Natural killer cell treated with Interleukin-12 subunit alpha and Interleukin-12 subunit beta and Interleukin-15 and Interleukin-18, amount 100 ng/mL, for 72 hours (primary cell): ENCODE measurements at regions not wholly inside any gene's neighbourhood (a gene's known extent, or its start where the extent isn't known, plus 50 kb on each side); places are given as distances from the start of the nearest gene placed in this dataset.

Experiments used
- ATAC-seq, 2 donors: fragments of 150-1000 bp; cut with Tn5 transposase in 1 of 2; sonication (Bioruptor Pico), chemical (Tn5 transposase) in 1 of 2; 2 replicates each; pipeline ENCODE4 v1.10.0; 2021
- DNase-seq: peaks from one replicate; pipeline ENCODE4 v3.0.0; 2022; ENCODE audit warnings: low spot score
- H3K27ac Mint-ChIP-seq, 2 donors: 1 replicate in 1 of 2; 2 replicates in 1 of 2; pipeline ENCODE4 v1.8.0; 2022; ENCODE audit warnings: mixed read lengths in 2 of 2, mild to moderate bottlenecking in 1 of 2, moderate library complexity in 1 of 2
- H3K27me3 Mint-ChIP-seq, 2 donors: 1 replicate in 1 of 2; 2 replicates in 1 of 2; pipeline ENCODE4 v1.8.0; 2022; ENCODE audit warnings: mixed read lengths in 2 of 2
- H3K36me3 Mint-ChIP-seq: one replicate; pipeline ENCODE4 v1.8.0; 2022; ENCODE audit warnings: mixed read lengths
- H3K4me1 Mint-ChIP-seq, 2 donors: 1 replicate in 1 of 2; 2 replicates in 1 of 2; pipeline ENCODE4 v1.8.0; 2022; ENCODE audit warnings: low read depth in 2 of 2, mixed read lengths in 2 of 2, mild to moderate bottlenecking in 1 of 2
- H3K4me3 Mint-ChIP-seq: one replicate; pipeline ENCODE4 v1.8.0; 2022; ENCODE audit warnings: mixed read lengths
- H3K9me3 Mint-ChIP-seq: 2 replicates; pipeline ENCODE4 v1.8.0; 2022; ENCODE audit warnings: mixed read lengths

DNA sequence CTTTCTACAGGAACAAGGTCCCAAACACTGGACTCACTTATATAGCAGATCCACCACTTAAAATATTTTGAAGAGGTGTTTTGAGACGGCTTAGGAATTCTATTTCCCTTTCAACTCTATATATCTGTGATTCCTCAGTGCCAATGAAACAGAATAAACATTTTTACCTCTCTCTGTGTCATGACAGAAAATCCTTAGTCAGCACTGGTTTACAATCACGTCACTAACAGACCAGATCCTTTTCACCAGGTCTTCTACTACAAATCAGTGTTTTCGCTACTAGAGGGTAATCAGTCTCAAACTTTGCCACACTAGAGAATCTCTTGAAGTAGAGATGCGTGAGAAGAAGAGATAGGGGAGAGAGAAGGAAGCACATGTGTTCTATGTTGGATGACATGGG, 325.6 kb downstream of the SS18 start:
- Mint-ChIP-seq H3K4me1 (no peaks in the 10 kb centered on the region), H3K36me3 (no peaks in the 10 kb centered on the region), H3K27ac (no peak overlapping the region), H3K9me3 (no peaks in the 10 kb centered on the region), H3K4me3 (no peak overlapping the region), H3K27me3 (peaks cover 0 to 3% of the 10 kb centered on the region in 2 donors)
- no peak for ATAC-seq
- no peak for DNase-seq

DNA sequence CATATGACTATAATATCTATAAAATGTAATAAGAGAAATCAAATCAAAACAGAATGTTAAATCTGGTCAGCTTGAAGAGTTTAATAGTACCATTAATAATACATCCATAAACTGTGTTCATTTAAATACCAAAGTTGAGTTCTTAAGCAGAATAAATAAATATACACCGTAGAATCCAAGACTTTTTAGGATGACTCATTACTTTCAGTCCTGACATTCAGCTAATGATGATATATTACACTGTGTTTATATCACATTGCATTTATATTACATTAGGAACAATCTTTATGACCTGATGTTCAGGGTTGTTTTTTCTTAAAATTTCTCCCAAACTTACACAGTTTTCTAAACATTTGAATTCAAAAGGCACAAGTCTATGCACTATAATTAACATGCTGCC, 331.3 kb downstream of the SS18 start:
- Mint-ChIP-seq H3K9me3 (no peaks in the 10 kb centered on the region), H3K27ac (no peak overlapping the region), H3K27me3 (peaks cover 0 to 4% of the 10 kb centered on the region in 2 donors), H3K36me3 (no peaks in the 10 kb centered on the region), H3K4me1 (no peaks in the 10 kb centered on the region), H3K4me3 (no peak overlapping the region)
- no peak for ATAC-seq
- DNase-seq = no peak

DNA sequence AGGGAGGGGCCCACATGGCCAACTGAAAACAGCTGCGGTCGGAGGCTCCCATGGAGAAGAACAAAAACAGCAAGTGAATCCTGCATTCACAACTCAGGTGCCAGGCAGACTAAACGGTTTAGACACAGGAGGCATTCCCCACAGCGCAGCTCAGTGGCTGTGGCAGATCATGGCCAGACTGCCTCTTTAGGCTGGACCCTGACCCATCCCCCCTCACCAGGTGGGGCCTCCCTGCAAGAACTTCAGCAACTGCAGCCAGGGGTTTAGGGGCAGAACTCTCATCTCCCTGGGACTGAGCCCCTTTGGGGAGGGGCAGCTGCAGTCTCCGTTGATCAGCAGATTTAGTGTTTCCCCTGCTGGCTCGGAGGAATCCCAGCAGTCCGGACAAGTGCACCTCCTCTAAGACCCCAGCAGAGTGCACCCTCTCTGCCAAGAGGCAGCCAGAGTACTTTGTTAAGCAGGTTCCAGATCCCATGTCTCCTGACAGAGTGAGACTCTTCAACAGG, 346.7 kb downstream of the SS18 start:
- Mint-ChIP-seq H3K4me1 (peaks cover 0 to 2% of the 10 kb centered on the region in 2 donors), H3K36me3 (peaks cover 11% of the 10 kb centered on the region), H3K4me3 (no peak overlapping the region), H3K27me3 (peaks cover 9 to 10% of the 10 kb centered on the region in 2 donors), H3K9me3 (peaks cover 11% of the 10 kb centered on the region), H3K27ac (no peak overlapping the region)
- DNase-seq (no peak), ATAC-seq (no peak)

DNA sequence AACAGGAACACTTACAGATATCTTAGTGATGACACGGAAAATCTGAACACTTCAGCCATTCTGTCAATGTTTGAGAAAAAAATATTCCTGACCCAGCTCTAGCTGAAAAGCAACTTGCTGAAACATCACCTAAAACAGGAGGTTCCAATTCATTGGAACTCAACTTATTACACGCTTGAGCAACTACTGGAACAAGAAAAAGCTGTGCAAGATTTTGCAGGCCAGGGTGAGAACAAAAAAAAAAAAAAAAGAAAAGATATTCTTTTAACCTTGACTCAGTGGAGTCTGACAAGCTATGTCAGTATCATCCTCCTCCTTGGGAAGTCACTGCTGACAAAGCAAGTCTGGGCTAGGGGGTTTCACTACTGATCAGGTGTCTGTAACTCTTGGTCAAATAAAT, 351.0 kb downstream of the SS18 start:
- Mint-ChIP-seq H3K36me3 (no peaks in the 10 kb centered on the region), H3K4me3 (no peak overlapping the region), H3K27ac (no peak overlapping the region), H3K9me3 (no peaks in the 10 kb centered on the region), H3K27me3 (peaks cover 6 to 17% of the 10 kb centered on the region in 2 donors), H3K4me1 (peaks cover 0 to 2% of the 10 kb centered on the region in 2 donors)
- ATAC-seq = no peak
- DNase-seq = no peak

DNA sequence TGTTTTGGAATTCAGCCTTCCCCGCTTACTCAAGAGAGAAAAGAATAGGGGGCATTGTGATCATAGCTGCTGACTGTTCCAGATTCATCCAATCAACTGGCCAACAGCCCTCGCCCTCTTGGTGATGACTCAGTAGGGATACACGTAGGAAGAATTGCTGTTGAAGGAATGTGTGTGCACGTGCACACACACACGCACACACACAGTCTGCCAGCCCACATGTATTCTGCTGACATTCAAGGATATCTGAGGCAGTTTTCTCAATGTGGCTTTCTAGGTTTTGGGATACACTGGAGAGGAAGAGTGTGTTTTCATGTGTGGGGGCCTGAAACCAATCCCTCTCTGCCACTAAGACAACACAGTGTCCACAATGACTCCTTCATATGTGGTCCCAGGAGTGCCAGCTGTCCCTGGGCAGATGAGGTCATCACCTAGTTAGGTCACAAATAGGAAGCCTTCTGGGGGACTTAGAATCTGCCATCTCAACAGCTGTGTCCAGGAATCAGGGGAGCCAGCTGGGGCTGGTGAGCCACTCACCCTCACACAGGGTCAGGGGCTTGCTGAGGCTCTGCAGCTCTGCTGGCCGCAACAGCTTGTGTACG, 352.6 kb downstream of the SS18 start:
- peaks cover 6 to 17% of the 10 kb centered on the region in 2 donors for H3K27me3 Mint-ChIP-seq
- ATAC-seq (no peak), DNase-seq (no peak)
- no peaks in the 10 kb centered on the region for H3K36me3 Mint-ChIP-seq
- H3K27ac Mint-ChIP-seq = no peak overlapping the region
- H3K9me3 Mint-ChIP-seq = no peaks in the 10 kb centered on the region
- H3K4me1 Mint-ChIP-seq = peaks cover 0 to 6% of the 10 kb centered on the region in 2 donors
- H3K4me3 Mint-ChIP-seq = no peak overlapping the region

DNA sequence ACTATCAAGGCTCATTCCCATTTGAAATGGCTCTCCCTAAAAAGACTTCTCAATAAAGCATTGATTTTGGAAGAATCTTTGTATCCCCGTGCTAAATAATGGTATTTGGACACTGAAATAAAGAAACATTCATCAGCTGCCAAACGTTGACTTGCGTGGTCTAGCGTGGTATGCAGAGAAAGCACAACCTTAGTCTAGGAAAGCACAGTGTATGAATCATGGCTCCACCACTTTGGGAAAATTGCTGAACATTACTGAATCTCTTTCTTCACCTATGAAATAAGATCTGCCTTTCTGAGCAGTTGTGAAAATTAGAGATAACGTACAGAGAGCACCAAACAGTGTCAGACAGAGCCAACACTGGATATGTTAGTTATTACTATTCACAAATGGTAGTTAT, 353.9 kb downstream of the SS18 start:
- Mint-ChIP-seq H3K4me1 (peaks cover 0 to 8% of the 10 kb centered on the region in 2 donors), H3K27me3 (peaks cover 6 to 14% of the 10 kb centered on the region in 2 donors)
- no peak for DNase-seq

DNA sequence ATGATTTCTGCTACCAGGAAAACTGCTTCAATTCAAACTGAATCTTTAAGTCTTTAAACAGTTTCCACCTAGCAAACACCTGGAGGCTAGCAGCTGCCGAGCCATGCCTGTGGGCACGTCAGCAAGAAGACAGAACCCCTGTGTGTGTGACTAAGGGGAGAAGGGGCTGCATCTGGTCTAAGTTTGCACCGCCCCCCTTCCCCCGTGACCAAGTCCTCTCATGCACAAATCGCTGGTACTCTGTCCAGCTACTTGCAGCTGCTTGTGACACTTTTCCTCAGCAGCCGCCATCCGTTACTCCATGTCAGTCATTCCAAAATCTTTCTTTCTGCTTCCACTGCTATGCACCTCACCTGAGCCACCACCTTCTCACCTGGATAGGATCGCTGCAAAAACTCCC, 355.0 kb downstream of the SS18 start:
- peaks cover 2% of the 10 kb centered on the region for H3K9me3 Mint-ChIP-seq
- DNase-seq (no peak), ATAC-seq (no peak)
- H3K4me1 Mint-ChIP-seq = peaks cover 0 to 8% of the 10 kb centered on the region in 2 donors
- H3K4me3 Mint-ChIP-seq = no peak overlapping the region
- H3K36me3 Mint-ChIP-seq = no peaks in the 10 kb centered on the region
- H3K27ac Mint-ChIP-seq = no peak overlapping the region
- peaks cover 6 to 14% of the 10 kb centered on the region in 2 donors for H3K27me3 Mint-ChIP-seq

More for the DNA sequence above, 353.9 kb downstream of the SS18 start:
- no peak for ATAC-seq
- H3K36me3 Mint-ChIP-seq = no peaks in the 10 kb centered on the region
- no peak overlapping the region for H3K27ac Mint-ChIP-seq
- H3K9me3 Mint-ChIP-seq = no peaks in the 10 kb centered on the region
- H3K4me3 Mint-ChIP-seq = no peak overlapping the region

DNA sequence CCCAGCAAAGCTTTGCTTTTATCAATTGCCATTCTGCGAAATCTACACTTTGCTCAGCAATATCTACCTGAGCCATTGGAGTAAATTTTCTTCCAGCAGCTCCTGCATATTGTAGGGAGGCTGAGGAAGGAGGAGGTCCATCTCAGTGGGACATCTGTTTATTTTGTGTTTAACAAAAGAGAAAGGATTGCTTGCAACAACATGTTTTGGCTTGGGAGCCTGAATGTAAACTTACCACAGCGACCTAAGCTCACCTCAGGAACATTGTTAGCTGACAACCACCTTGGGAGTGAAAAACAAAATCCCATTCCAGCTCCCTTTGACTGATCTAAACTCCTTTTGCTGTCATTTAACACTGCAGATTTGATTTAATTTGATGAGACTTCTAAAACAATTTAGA, 356.1 kb downstream of the SS18 start:
- no peak overlapping the region for H3K4me3 Mint-ChIP-seq
- peaks cover 5% of the 10 kb centered on the region for H3K9me3 Mint-ChIP-seq
- H3K27ac Mint-ChIP-seq = no peak overlapping the region
- H3K27me3 Mint-ChIP-seq = peaks cover 6 to 11% of the 10 kb centered on the region in 2 donors
- H3K4me1 Mint-ChIP-seq = peaks cover 0 to 10% of the 10 kb centered on the region in 2 donors
- ATAC-seq = no peak
- H3K36me3 Mint-ChIP-seq = no peaks in the 10 kb centered on the region
- DNase-seq = no peak

DNA sequence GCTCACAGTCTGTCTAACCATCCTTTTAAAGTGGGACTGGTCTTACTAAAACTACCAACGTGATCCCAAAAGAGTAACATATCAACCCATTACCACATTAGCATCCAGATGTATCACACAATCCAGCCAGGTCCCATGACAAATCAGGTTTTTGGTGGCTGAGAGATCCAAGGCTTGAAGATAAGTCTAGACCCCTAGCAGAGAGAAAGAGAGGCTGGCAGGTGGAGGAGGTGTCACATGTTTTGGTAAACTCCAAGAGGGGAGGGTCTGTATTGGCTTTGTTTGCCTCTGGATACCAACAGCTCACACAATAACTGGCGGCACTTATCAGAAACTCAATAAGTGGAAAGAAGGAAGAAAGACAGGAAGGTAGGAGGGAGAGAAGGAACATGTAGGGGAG, 357.6 kb downstream of the SS18 start:
- ATAC-seq = no peak

DNA sequence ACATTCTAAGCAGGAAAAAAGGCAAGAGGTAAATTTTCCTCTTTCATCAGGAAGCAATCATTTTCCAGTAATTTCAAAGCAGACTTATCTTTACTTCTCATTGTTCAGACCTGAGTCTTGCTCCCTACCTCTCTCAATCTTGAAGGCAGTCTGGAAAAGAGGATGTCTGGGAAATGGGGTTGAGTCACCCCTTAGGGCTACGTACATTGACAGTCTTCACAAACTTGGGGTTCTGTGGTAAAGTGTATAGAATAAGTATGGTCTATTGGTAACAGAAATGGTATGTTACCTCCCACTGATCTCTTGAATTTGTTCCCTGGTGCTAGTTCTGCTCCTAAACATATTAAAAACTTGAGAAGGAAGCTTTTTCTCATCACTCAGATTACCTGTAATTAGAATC, 361.3 kb downstream of the SS18 start:
- Mint-ChIP-seq H3K9me3 (peaks cover 5% of the 10 kb centered on the region), H3K4me1 (peaks cover 16 to 56% of the 10 kb centered on the region in 2 donors), H3K36me3 (no peaks in the 10 kb centered on the region), H3K27ac (peak overlapping the region in 1 of 2 donors; percentile 99), H3K4me3 (no peak overlapping the region), H3K27me3 (no peaks in the 10 kb centered on the region)
- DNase-seq = no peak
- ATAC-seq = no peak

More for the DNA sequence above, 357.6 kb downstream of the SS18 start:
- peaks cover 5% of the 10 kb centered on the region for H3K9me3 Mint-ChIP-seq
- peaks cover 0 to 7% of the 10 kb centered on the region in 2 donors for H3K27me3 Mint-ChIP-seq
- peaks cover 0 to 22% of the 10 kb centered on the region in 2 donors for H3K4me1 Mint-ChIP-seq
- H3K27ac Mint-ChIP-seq = peak overlapping the region in 1 of 2 donors; percentile 10
- no peak for DNase-seq
- no peak overlapping the region for H3K4me3 Mint-ChIP-seq
- no peaks in the 10 kb centered on the region for H3K36me3 Mint-ChIP-seq

DNA sequence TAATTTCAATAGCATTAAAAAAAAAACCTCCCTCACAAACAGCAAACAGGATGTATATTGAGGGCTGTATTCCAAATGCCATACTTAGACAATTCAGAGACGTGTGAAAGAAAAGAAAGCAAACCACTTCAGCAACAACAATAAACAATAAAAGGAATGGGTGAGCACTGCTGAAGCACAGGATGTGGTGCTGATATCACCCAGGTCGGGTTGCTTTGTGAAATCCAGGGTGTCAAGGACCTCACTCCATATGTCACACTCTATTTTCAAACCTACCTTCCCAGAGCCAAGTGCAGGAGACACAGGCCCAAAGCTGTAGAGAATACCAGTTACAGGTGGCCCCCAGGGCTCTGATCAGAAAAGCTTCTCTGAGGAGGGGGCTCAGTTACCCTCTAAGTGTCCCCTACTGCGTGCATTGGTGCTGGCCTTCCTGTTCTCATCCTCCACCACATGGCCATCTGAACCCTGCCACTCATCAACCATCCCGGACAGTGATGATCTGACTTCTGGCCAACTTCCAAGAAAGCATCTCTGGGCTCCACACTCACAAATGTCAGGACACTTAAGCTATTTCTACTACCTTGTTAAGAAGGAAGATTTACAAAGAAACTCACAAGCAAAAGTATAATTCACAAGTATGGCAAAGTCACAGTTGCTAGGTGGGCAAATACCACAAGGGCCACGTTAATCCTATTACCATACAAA, 363.0 kb downstream of the SS18 start:
- H3K4me1 Mint-ChIP-seq = peaks cover 16 to 66% of the 10 kb centered on the region in 2 donors

DNA sequence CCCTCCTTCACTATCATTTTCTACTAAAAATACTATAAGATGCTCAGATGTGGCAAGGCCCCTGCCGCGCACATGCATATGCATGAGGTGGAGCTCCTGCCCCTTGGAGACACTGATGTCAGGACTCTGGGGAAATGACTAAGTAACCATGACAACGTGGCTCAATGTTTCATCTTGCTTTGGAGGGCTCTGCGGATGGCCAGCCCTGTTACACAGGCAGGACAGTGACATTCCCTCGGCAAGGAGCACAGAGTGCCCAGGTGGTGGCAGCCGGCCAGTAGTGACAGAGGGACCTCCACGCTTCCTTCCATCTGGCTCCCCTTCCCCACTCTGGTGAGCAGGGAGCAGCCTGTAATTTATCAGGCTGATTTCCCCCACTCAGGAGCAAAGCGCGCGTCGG, 364.1 kb downstream of the SS18 start:
- no peaks in the 10 kb centered on the region for H3K36me3 Mint-ChIP-seq
- ATAC-seq = peak; percentile 63 to 79
- peak overlapping the region; percentile 82 to 99 for H3K27ac Mint-ChIP-seq
- DNase-seq = peak; percentile 72
- no peaks in the 10 kb centered on the region for H3K27me3 Mint-ChIP-seq
- peak overlapping the region; percentile 56 for H3K4me3 Mint-ChIP-seq
- peaks cover 16 to 66% of the 10 kb centered on the region in 2 donors for H3K4me1 Mint-ChIP-seq
- H3K9me3 Mint-ChIP-seq = peaks cover 12% of the 10 kb centered on the region

More for the DNA sequence above, 363.0 kb downstream of the SS18 start:
- Mint-ChIP-seq H3K27me3 (no peaks in the 10 kb centered on the region), H3K36me3 (no peaks in the 10 kb centered on the region), H3K9me3 (peaks cover 12% of the 10 kb centered on the region), H3K27ac (peak overlapping the region; percentile 82 to 99), H3K4me3 (peak overlapping the region; percentile 6)
- no peak for DNase-seq
- peak; percentile 58 to 67 for ATAC-seq

DNA sequence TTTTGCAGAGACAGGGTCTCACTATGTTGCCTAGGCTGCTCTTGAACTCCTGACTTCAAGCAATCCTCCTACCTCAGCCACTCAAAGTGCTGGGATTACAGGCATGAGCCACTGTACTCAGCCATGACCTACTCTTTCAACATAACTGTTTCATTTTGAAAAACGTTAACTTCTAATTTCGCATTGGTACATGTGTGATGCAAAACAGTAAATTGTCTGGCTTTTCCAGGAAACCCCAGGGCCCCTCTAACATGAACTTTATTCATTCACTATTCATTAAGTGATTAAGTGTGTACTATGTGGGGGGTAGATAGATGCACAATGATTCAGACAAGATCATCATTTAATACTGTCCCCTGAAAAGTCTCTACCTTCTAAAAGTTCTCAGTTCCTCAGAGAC, 364.9 kb downstream of the SS18 start:
- H3K4me3 Mint-ChIP-seq = peak overlapping the region; percentile 56
- peak; percentile 63 for DNase-seq
- H3K36me3 Mint-ChIP-seq = no peaks in the 10 kb centered on the region
- peak; percentile 61 to 80 for ATAC-seq
- H3K9me3 Mint-ChIP-seq = peaks cover 15% of the 10 kb centered on the region
- no peaks in the 10 kb centered on the region for H3K27me3 Mint-ChIP-seq
- peak overlapping the region; percentile 82 to 99 for H3K27ac Mint-ChIP-seq
- H3K4me1 Mint-ChIP-seq = peaks cover 16 to 66% of the 10 kb centered on the region in 2 donors

DNA sequence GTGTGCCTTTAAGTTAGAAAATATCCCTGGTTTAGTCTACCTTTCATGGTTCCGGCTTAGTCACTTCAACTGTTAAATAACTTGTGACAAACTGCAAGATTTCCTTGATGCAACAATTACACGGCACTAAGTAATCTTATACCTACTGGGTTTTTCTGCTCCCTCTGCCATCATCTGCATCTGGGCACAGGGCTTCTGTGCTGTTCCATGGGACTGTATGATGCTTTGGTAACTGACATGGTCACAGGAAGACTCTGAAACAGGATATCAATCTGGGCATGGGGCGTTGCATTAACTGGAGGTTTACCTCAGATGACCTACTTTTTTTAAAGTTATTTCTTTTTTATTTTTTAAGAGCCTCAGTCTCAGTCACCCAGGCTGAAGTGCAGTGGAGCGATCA, 365.4 kb downstream of the SS18 start:
- H3K27me3 Mint-ChIP-seq = no peaks in the 10 kb centered on the region
- no peak for DNase-seq
- peak overlapping the region; percentile 43 for H3K4me3 Mint-ChIP-seq
- peaks cover 16 to 66% of the 10 kb centered on the region in 2 donors for H3K4me1 Mint-ChIP-seq
- H3K27ac Mint-ChIP-seq = peak overlapping the region; percentile 82 to 99
- ATAC-seq = peak; percentile 25 to 66
- no peaks in the 10 kb centered on the region for H3K36me3 Mint-ChIP-seq
- peaks cover 11% of the 10 kb centered on the region for H3K9me3 Mint-ChIP-seq
